K562 (cell line): ENCODE measurements at regions not wholly inside any gene's neighbourhood (a gene's known extent, or its start where the extent isn't known, plus 50 kb on each side); places are given as distances from the start of the nearest gene placed in this dataset.
A peak's percentile ranks its signal among the peaks of the same experiment; 100 is the strongest.
"Not testable (repeated sequence)": the region's sequence is repeated elsewhere in the genome, so short reads cannot be mapped to it uniquely, and the experiment has no call there.

Experiments used
- ATAC-seq: fragments of 200-7000 bp; cut with Tn5 transposase; 3 replicates; pipeline ENCODE4 v1.9.1; 2020; ENCODE audit warnings: moderate library complexity
- BruUV-seq: library from RNA; stranded (reverse); fragments of 400-500 nt; replicated peaks from 2 replicates; lab custom pipeline; 2021; lab: Mats Ljungman, UMichigan
- CTCF ChIA-PET: fragments of 300-600 bp; formaldehyde crosslinking; extraction: SDS; loops from one replicate; lab custom pipeline; 2021; ENCODE audit warnings: low intra/inter-chr PET ratio; lab: Yijun Ruan, JAX
- POLR2A ChIA-PET: fragments of 300-600, 350-650 bp; sonication (Branson Sonifier 250); formaldehyde crosslinking; extraction: SDS; loops from one replicate; lab custom pipeline; 2021; ENCODE audit warnings: antibody characterized with exemption, inconsistent platforms; lab: Yijun Ruan, JAX
- DNase-seq, 4 experiments: peaks; one replicate each; pipeline versions ENCODE4 v3.0.0 to v3.0.0-alpha.2; 2011 to 2018; ENCODE audit warnings: low spot score in 3 of 4, mixed read lengths in 3 of 4; ENCODE audit errors: extremely low read depth in 1 of 4
- FAIRE-seq: peaks from 2 replicates; lab custom pipeline; 2011; peaks lifted over from hg19 to GRCh38; lab: Jason Lieb, UNC
- H2AFZ ChIP-seq: 2 replicates; pipeline ENCODE4 v1.6.0; 2011; ENCODE audit warnings: low read depth, low read length, control low read depth, inconsistent platforms
- H3K27ac ChIP-seq: fragments of 200-600 bp; 3 replicates; pipeline ENCODE4 v1.8.0; 2011; ENCODE audit warnings: low read depth, mild to moderate bottlenecking, control low read depth, inconsistent platforms, low read length, moderate library complexity, mixed read lengths; ENCODE audit errors: extremely low read depth
- H3K27me3 ChIP-seq, 2 experiments: fragments of 300-600 bp in 1 of 2; 2 replicates in 1 of 2; 3 replicates in 1 of 2; pipeline versions ENCODE4 v1.6.0 to v1.8.0; 2011; ENCODE audit warnings: inconsistent platforms in 2 of 2, low read length in 2 of 2, mild to moderate bottlenecking in 1 of 2, mixed read lengths in 1 of 2, moderate library complexity in 1 of 2; ENCODE audit not compliant: control insufficient read depth in 2 of 2, insufficient read depth in 2 of 2
- H3K36me3 ChIP-seq: fragments of 300-600 bp; 3 replicates; pipeline ENCODE4 v1.8.0; 2011; ENCODE audit warnings: mild to moderate bottlenecking, low read length, inconsistent platforms; ENCODE audit not compliant: control insufficient read depth, insufficient read depth
- H3K4me1 ChIP-seq, 2 experiments: fragments of 200-600 bp in 1 of 2; replicated peaks in 1 of 2; 2 replicates in 1 of 2; 3 replicates in 1 of 2; pipeline versions ENCODE4 v1.5.1 to v1.8.0; 2011; ENCODE audit warnings: inconsistent platforms in 2 of 2, low read length in 2 of 2, mild to moderate bottlenecking in 1 of 2, mixed read lengths in 1 of 2, moderate library complexity in 1 of 2; ENCODE audit not compliant: control insufficient read depth in 2 of 2, insufficient read depth in 2 of 2
- H3K4me2 ChIP-seq: 2 replicates; pipeline ENCODE4 v1.6.1; 2011; ENCODE audit warnings: low read length, control low read depth, inconsistent platforms, mixed read lengths; ENCODE audit not compliant: insufficient read depth
- H3K4me3 ChIP-seq: fragments of 200-600 bp; sonication (generic), shearing (Covaris generic); 2 replicates; pipeline ENCODE4 v1.5.1; 2016; ENCODE audit warnings: control low read depth, inconsistent platforms
- H3K79me2 ChIP-seq: fragments of 200-600 bp; 3 replicates; pipeline ENCODE4 v1.8.0; 2011; ENCODE audit warnings: low read length, inconsistent platforms; ENCODE audit not compliant: control insufficient read depth, insufficient read depth
- H3K9ac ChIP-seq, 2 experiments: 2 replicates each; pipeline versions ENCODE4 v1.6.0 to v1.6.1; 2011; ENCODE audit warnings: low read depth in 2 of 2, low read length in 2 of 2, control low read depth in 1 of 2, inconsistent platforms in 1 of 2, mild to moderate bottlenecking in 1 of 2, mixed read lengths in 1 of 2; ENCODE audit not compliant: insufficient read depth in 1 of 2
- H3K9me1 ChIP-seq: one replicate; pipeline ENCODE4 v1.6.0; 2011; ENCODE audit warnings: inconsistent platforms, mild to moderate bottlenecking, low read length, moderate library complexity; ENCODE audit not compliant: control insufficient read depth, insufficient read depth
- H3K9me3 ChIP-seq: replicated peaks from 2 replicates; pipeline ENCODE4 v1.5.1; 2011; ENCODE audit warnings: low read depth, low read length, inconsistent platforms; ENCODE audit not compliant: control insufficient read depth, insufficient read depth
- H4K20me1 ChIP-seq: replicated peaks from 2 replicates; pipeline ENCODE4 v1.6.1; 2011; ENCODE audit warnings: low read length, inconsistent platforms, mixed read lengths; ENCODE audit not compliant: control insufficient read depth, insufficient read depth
- BMI1 ChIP-seq: fragments of 150-350 bp; IDR thresholded peaks from 2 replicates; pipeline ENCODE4 v1.6.1; 2014; ENCODE audit warnings: low read length
- MXI1 ChIP-seq: IDR thresholded peaks from 2 replicates; pipeline ENCODE4 v1.6.1; 2011; ENCODE audit warnings: low read depth, mild to moderate bottlenecking, improper control_type of control experiment, low read length
- NRF1 ChIP-seq, 2 experiments: fragments of 450-650 bp; IDR thresholded peaks in 1 of 2; conservative IDR thresholded peaks in 1 of 2; 2 replicates each; pipeline ENCODE4 v1.6.1; 2014; ENCODE audit warnings: mild to moderate bottlenecking in 2 of 2
- PHF20 ChIP-seq: fragments of 450-650 bp; IDR thresholded peaks from 2 replicates; pipeline ENCODE4 v1.6.1; 2018; ENCODE audit not compliant: partially characterized antibody
- ZC3H8 ChIP-seq: fragments of 450-650 bp; IDR thresholded peaks from 2 replicates; pipeline ENCODE4 v1.6.1; 2017
- ZNF239 ChIP-seq: fragments of 250-450 bp; sonication (Bioruptor Pico); IDR thresholded peaks from 2 replicates; pipeline ENCODE4 v1.4.0; 2020; ENCODE audit warnings: mild to moderate bottlenecking
- ZNF785 ChIP-seq: fragments of 250-450 bp; sonication (Bioruptor Pico); IDR thresholded peaks from 2 replicates; pipeline ENCODE4 v1.4.0; 2020; ENCODE audit warnings: mild to moderate bottlenecking
- WGBS: fragments of 100-300 bp; shearing (Covaris generic); methylation state at CpG from one replicate; pipeline ENCODE4 v1.1.6; 2016; ENCODE audit warnings: low coverage, mixed read lengths; ENCODE audit not compliant: insufficient coverage; ENCODE audit errors: missing lambda C conversion rate; 5-methylcytosine and 5-hydroxymethylcytosine counted together
- in situ Hi-C: fragments of 300-500 bp; cut with MboI; formaldehyde crosslinking; loops from 4 replicates; pipeline ENCODE4 v1.15.0; 2018; ENCODE audit warnings: inconsistent platforms, mixed read lengths
- intact Hi-C: fragments of 100-400 bp; cut with micrococcal nuclease; formaldehyde crosslinking; loops from 2 replicates; pipeline ENCODE4 v1.14.2; 2022

DNA sequence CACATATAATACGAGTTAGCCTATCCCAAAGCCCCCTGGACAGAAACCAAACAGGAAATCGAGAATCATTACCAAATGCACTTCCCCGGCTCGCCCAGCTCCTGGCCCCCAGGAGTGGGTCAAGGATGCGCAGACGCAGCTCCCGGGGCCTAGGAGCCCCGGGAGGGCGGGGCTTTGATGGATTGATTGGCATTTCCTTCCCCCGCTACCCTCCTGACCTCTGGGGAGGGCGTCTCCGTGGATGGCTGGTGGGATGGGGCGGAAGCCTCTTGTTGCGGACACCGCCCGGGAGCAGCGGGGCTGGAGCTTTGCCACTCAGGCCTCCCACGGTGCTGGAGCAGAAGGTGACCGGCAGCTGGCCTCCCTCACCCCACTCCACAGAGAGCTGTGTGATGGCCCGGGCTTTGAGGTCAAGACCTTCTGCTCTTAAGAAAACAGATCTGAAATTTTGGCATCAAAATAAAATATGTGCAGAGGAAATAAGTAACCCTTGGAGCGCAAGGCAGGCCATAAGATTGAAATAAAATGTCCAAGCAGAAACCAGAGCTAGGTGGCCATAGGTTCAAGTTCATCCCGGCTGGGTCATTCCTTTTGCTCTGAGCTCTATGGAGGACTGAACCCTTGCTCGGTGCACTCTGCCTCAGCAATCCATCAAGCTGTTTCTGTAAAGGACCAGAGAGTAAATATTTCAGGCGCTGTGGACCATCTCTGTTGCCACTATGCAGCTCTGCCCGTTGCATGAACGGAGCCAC, 262.3 kb downstream of the SOX9 start:
- no peak for FAIRE-seq
- H3K4me2 ChIP-seq, result no peak overlapping the region
- TF ChIP-seq NRF1 (conservative IDR thresholded peaks at IDR 0.05 in 1 of 2, IDR thresholded peaks at IDR 0.05 in 1 of 2) (peak; percentile 40 to 43; a peak in 3 of 4 replicates), ZC3H8 (no peak)
- TF ChIP-seq, all 486 proteins: peak for 1
- ChIA-PET CTCF (no interaction called here), POLR2A (interaction anchor here (0.6 to 0.9 kb wide), 2 partner anchors 10 to 397 kb away, joined by 3 to 4 read pairs; no protein-coding TSS in a partner anchor)
- no peaks in the 10 kb centered on the region for H3K4me1 ChIP-seq
- no peak overlapping the region for H3K4me3 ChIP-seq
- no TSS peak for BruUV-seq
- in situ Hi-C loops, result no loop called here
- no peaks in the 10 kb centered on the region for H3K79me2 ChIP-seq
- H3K36me3 ChIP-seq, result no peaks in the 10 kb centered on the region
- no peaks in the 10 kb centered on the region for H3K9me1 ChIP-seq
- no peaks in the 10 kb centered on the region for H3K9me3 ChIP-seq
- no peak overlapping the region for H3K9ac ChIP-seq
- H4K20me1 ChIP-seq, result no peaks in the 10 kb centered on the region
- no peak overlapping the region for H2AFZ ChIP-seq
- no peaks in the 10 kb centered on the region; a peak in 1 of 5 replicates for H3K27me3 ChIP-seq
- under 1% methylated on average over 20 of the region's 26 CpGs for WGBS
- ATAC-seq, result no peak
- no peak overlapping the region for H3K27ac ChIP-seq
- DNase-seq, result peak in 2 of 4 experiments; percentile 3 to 13
- intact Hi-C loops, result no loop called here

DNA sequence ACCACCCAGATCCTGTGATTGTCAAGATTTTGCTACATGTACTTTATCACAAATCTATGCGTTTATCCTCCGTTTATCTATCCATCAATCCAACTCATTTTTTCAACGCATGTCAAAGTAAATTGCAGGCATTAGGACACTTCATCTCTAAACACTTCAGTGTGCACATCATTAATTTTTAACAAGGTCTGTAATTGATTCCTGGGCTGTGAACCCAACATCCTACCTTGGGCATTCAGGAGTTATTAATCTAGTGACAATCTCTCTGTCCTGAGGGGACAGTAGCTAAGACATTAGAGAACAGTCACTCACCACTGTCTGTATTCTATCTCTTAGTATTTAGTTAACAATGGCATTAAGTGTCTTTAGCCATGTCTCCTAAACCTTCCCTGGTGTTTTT, 264.7 kb downstream of the SOX9 start:
- Histone ChIP-seq H3K4me2 (no peak overlapping the region), H2AFZ (no peak overlapping the region), H3K4me1 (no peaks in the 10 kb centered on the region), H3K79me2 (no peaks in the 10 kb centered on the region), H3K36me3 (no peaks in the 10 kb centered on the region), H3K9me1 (no peaks in the 10 kb centered on the region), H3K9ac (no peak overlapping the region), H4K20me1 (no peaks in the 10 kb centered on the region), H3K9me3 (no peaks in the 10 kb centered on the region), H3K27me3 (no peaks in the 10 kb centered on the region; a peak in 1 of 5 replicates), H3K4me3 (no peak overlapping the region), H3K27ac (no peak overlapping the region)
- ChIA-PET POLR2A (no interaction called here), CTCF (no interaction called here)
- ATAC-seq, result no peak
- in situ Hi-C loops, result no loop called here
- DNase-seq, result no peak
- 0% methylated on average over 3 of the region's 3 CpGs for WGBS
- BruUV-seq, result no TSS peak
- intact Hi-C loops, result no loop called here
- TF ChIP-seq ZNF239 (CRISPR knock-in tag) (no peak), MXI1 (no peak), PHF20 (no peak), ZNF785 (CRISPR knock-in tag) (no peak), BMI1 (no peak)
- no peak for FAIRE-seq

DNA sequence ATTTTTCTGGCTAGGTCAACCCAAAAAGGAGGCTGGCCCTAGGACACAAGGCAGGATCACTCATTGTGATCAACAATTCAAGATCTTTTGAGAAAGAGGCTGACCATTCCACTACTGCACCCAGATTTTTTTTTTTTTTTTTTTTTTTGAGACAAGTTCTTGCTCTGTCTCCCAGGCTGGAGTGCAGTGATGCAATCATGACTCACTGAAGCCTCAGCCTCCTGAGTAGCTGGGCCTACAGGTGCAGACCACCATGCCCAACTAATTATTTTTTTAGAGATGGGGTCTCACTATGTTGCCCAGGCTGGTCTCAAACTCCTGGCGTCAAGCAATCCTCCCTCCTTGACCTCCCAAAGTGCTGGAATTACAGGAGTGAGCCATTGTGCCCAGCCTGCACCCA, 265.4 kb downstream of the SOX9 start:
- POLR2A ChIA-PET, result interaction anchor here (0.8 kb wide), 1 partner anchor 10 kb away, joined by 4 read pairs; no protein-coding TSS in a partner anchor
- not testable (repeated sequence) for FAIRE-seq

More for the DNA sequence above, 265.4 kb downstream of the SOX9 start:
- H3K27ac ChIP-seq, DNase-seq, intact Hi-C loops, BruUV-seq, in situ Hi-C loops, H4K20me1 ChIP-seq, H3K27me3 ChIP-seq, ATAC-seq, H3K9me1 ChIP-seq, H3K9me3 ChIP-seq, H3K79me2 ChIP-seq, H3K36me3 ChIP-seq, H3K4me2 ChIP-seq, H3K9ac ChIP-seq, CTCF ChIA-PET, H3K4me3 ChIP-seq, H2AFZ ChIP-seq, H3K4me1 ChIP-seq: not testable (repeated sequence)
- WGBS, result 0% methylated on average over 1 of the region's 1 CpG
